ENCODE measurements at regions not wholly inside any gene's neighbourhood (a gene's known extent, or its start where the extent isn't known, plus 50 kb on each side); places are given as distances from the start of the nearest gene placed in this dataset.

- H3K27ac ChIP-seq (ENCODE audit: control insufficient read depth, insufficient read depth, low read length), result no peak overlapping the region
- TF ChIP-seq EZH2 (IDR thresholded peaks at IDR 0.05; ENCODE audit: low read length), result no peak
- TF ChIP-seq, protein P1, sequence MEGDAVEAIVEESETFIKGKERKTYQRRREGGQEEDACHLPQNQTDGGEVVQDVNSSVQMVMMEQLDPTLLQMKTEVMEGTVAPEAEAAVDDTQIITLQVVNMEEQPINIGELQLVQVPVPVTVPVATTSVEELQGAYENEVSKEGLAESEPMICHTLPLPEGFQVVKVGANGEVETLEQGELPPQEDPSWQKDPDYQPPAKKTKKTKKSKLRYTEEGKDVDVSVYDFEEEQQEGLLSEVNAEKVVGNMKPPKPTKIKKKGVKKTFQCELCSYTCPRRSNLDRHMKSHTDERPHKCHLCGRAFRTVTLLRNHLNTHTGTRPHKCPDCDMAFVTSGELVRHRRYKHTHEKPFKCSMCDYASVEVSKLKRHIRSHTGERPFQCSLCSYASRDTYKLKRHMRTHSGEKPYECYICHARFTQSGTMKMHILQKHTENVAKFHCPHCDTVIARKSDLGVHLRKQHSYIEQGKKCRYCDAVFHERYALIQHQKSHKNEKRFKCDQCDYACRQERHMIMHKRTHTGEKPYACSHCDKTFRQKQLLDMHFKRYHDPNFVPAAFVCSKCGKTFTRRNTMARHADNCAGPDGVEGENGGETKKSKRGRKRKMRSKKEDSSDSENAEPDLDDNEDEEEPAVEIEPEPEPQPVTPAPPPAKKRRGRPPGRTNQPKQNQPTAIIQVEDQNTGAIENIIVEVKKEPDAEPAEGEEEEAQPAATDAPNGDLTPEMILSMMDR (optimal IDR thresholded peaks at IDR 0.05 in 1 of 3, IDR thresholded peaks at IDR 0.05 in 1 of 3, conservative IDR thresholded peaks at IDR 0.05 in 1 of 3; ENCODE audit: extremely low read depth in 1 of 3, insufficient read depth in 2 of 3, low read length in 3 of 3), result no peak
Observed at GRCh38 chrX:128883650-128884049, 639.6 kb downstream of the SMARCA1 start.

GRCh38 chrX:128870361-128870760 lies 652.9 kb downstream of the SMARCA1 start:
- Histone ChIP-seq H4K20me1 (ENCODE audit: control insufficient read depth, extremely low read depth, insufficient read depth, low read length) (no peaks in the 10 kb centered on the region), H3K9me1 (ENCODE audit: control insufficient read depth, extremely low read depth, insufficient read depth, low read length) (no peaks in the 10 kb centered on the region), H3K9ac (ENCODE audit: control insufficient read depth, extremely low read depth, insufficient read depth, low read length) (no peak overlapping the region), H3K9me3 (ENCODE audit: control insufficient read depth, low read depth, low read length) (no peaks in the 10 kb centered on the region), H3K4me1 (ENCODE audit: control insufficient read depth, extremely low read depth, insufficient read depth, low read length) (no peaks in the 10 kb centered on the region), H3K27ac (ENCODE audit: control insufficient read depth, insufficient read depth, low read length) (no peak overlapping the region), H2AFZ (ENCODE audit: control insufficient read depth, low read length) (no peak overlapping the region), H3K4me3 (ENCODE audit: control insufficient read depth in 2 of 3, extremely low read depth in 1 of 3, insufficient read depth in 2 of 3, low read depth in 1 of 3, low read length in 3 of 3) (no peak overlapping the region), H3K36me3 (ENCODE audit: control insufficient read depth in 2 of 2, extremely low read depth in 1 of 2, insufficient read depth in 2 of 2, low read length in 2 of 2) (no peaks in the 10 kb centered on the region), H3K4me2 (ENCODE audit: control insufficient read depth, extremely low read depth, insufficient read depth, low read depth, low read length) (no peak overlapping the region), H3K79me2 (ENCODE audit: control insufficient read depth, insufficient read depth, low read length) (no peaks in the 10 kb centered on the region), H3K27me3 (ENCODE audit: control insufficient read depth, extremely low read depth, insufficient read depth, low read length) (no peaks in the 10 kb centered on the region)
- dilution Hi-C loops (cut with MboI; ENCODE audit: extremely low pct_ligation_motif_present, low sequenced_read_pairs), result no loop called here
- DNase-seq (ENCODE audit: low read depth, low spot score) (no peak), FAIRE-seq (no peak)
- no peak for TF ChIP-seq EZH2 (IDR thresholded peaks at IDR 0.05; ENCODE audit: low read length)
- TF ChIP-seq, protein P1 (optimal IDR thresholded peaks at IDR 0.05 in 1 of 3, IDR thresholded peaks at IDR 0.05 in 1 of 3, conservative IDR thresholded peaks at IDR 0.05 in 1 of 3; ENCODE audit: extremely low read depth in 1 of 3, insufficient read depth in 2 of 3, low read length in 3 of 3), result no peak

More at GRCh38 chrX:128883650-128884049, 639.6 kb downstream of the SMARCA1 start:
- FAIRE-seq (no peak), DNase-seq (ENCODE audit: low read depth, low spot score) (no peak)
- Histone ChIP-seq H3K36me3 (ENCODE audit: control insufficient read depth in 2 of 2, extremely low read depth in 1 of 2, insufficient read depth in 2 of 2, low read length in 2 of 2) (no peaks in the 10 kb centered on the region), H3K4me1 (ENCODE audit: control insufficient read depth, extremely low read depth, insufficient read depth, low read length) (no peaks in the 10 kb centered on the region), H3K9ac (ENCODE audit: control insufficient read depth, extremely low read depth, insufficient read depth, low read length) (no peak overlapping the region), H3K79me2 (ENCODE audit: control insufficient read depth, insufficient read depth, low read length) (no peaks in the 10 kb centered on the region), H3K4me2 (ENCODE audit: control insufficient read depth, extremely low read depth, insufficient read depth, low read depth, low read length) (no peak overlapping the region), H4K20me1 (ENCODE audit: control insufficient read depth, extremely low read depth, insufficient read depth, low read length) (no peaks in the 10 kb centered on the region), H3K9me1 (ENCODE audit: control insufficient read depth, extremely low read depth, insufficient read depth, low read length) (no peaks in the 10 kb centered on the region), H3K9me3 (ENCODE audit: control insufficient read depth, low read depth, low read length) (no peaks in the 10 kb centered on the region), H2AFZ (ENCODE audit: control insufficient read depth, low read length) (no peak overlapping the region), H3K4me3 (ENCODE audit: control insufficient read depth in 2 of 3, extremely low read depth in 1 of 3, insufficient read depth in 2 of 3, low read depth in 1 of 3, low read length in 3 of 3) (no peak overlapping the region), H3K27me3 (ENCODE audit: control insufficient read depth, extremely low read depth, insufficient read depth, low read length) (no peaks in the 10 kb centered on the region)
- dilution Hi-C loops (cut with MboI; ENCODE audit: extremely low pct_ligation_motif_present, low sequenced_read_pairs), result no loop called here

Measured in keratinocyte (primary cell).